ENCODE measurements at regions not wholly inside any gene's neighbourhood (a gene's known extent, or its start where the extent isn't known, plus 50 kb on each side); places are given as distances from the start of the nearest gene placed in this dataset.

DNA sequence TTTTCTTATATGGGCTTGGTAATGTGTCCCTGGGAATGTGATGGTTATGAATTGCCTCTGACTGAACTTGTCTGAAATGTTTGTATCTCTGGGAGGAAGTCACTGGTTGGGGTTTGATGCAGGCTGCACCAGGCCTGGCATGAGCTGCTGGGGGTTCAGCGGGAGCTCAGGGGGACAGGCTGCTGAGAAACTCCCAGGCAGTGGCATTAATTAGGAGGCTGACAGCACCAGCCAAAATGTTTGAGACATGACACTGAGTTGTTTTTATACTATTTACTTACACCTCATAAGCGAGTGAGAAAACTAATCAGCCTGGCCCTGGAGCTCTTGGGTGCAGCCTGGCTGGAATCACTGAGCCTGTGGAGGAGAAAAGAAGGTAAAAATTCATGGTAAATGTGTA, 124.1 kb upstream of the SORCS3 start:
- Histone ChIP-seq H3K27me3 (no peaks in the 10 kb centered on the region), H3K4me1 (no peaks in the 10 kb centered on the region), H3K4me3 (no peak overlapping the region), H3K36me3 (no peaks in the 10 kb centered on the region), H3K9me3 (no peaks in the 10 kb centered on the region), H3K27ac (no peak overlapping the region)
- TF ChIP-seq POLR2AphosphoS5 (IDR thresholded peaks at IDR 0.05): no peak
- TF ChIP-seq CTCF (IDR thresholded peaks at IDR 0.05): no peak
- TF ChIP-seq POLR2A (IDR thresholded peaks at IDR 0.05): no peak
- TF ChIP-seq EP300 (IDR thresholded peaks at IDR 0.05): no peak
- intact Hi-C loops (cut with DNase I): no loop called here
- DNase-seq: no peak
- 56 to 67% methylated on average over 2 of the region's 2 CpGs for WGBS, 2 donors

DNA sequence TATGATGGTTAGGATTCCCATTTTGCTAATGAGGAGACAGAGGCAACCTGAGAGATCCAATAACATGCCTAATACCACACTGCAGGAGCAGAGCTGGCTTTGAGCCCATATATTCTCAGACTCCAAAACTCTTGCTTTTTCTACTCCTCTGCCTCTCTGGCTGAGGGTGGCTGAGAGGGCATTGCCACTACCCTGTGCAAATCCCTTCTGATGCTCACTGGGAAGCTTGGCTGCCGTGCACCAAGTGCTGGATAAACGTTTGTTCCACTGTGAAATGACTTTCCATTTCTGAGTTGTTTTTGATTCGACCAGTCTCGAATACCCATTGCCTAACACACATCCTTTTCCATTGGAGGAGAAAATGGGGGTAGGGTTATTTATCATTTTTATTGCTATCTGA, 123.1 kb upstream of the SORCS3 start:
- H3K27me3 ChIP-seq: no peaks in the 10 kb centered on the region
- DNase-seq: no peak
- no peak overlapping the region for H3K4me3 ChIP-seq
- no peaks in the 10 kb centered on the region for H3K9me3 ChIP-seq
- TF ChIP-seq POLR2A (IDR thresholded peaks at IDR 0.05) (no peak), CTCF (IDR thresholded peaks at IDR 0.05) (no peak), EP300 (IDR thresholded peaks at IDR 0.05) (no peak), POLR2AphosphoS5 (IDR thresholded peaks at IDR 0.05) (no peak)
- 49 to 72% methylated on average over 4 of the region's 4 CpGs for WGBS, 2 donors
- no peaks in the 10 kb centered on the region for H3K36me3 ChIP-seq
- H3K27ac ChIP-seq: no peak overlapping the region
- no peaks in the 10 kb centered on the region for H3K4me1 ChIP-seq
- intact Hi-C loops (cut with DNase I): no loop called here

DNA sequence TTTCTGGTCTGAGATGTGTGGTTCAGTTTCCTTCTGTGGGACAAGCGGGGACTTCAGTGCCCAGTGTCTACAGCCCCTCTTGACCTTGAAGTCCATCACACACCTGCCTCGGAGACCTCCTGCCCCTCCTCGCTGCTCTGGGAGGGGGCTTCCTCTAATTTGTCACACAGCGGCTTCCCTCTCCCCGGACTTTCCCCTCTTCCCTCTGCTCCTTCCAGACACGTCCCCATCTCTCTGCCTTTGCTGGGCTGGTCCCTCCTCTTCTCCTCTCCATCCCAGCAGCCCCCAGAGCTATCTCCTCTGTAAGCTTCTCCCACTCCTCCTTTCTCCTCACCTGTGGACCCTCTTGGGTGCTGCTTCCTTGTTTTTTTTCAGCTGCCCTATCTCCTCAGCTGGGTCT, 122.2 kb upstream of the SORCS3 start:
- H3K36me3 ChIP-seq: no peaks in the 10 kb centered on the region
- WGBS, 2 donors: 71 to 75% methylated on average over 6 of the region's 6 CpGs
- H3K27ac ChIP-seq: no peak overlapping the region
- no peaks in the 10 kb centered on the region for H3K4me1 ChIP-seq
- H3K9me3 ChIP-seq: no peaks in the 10 kb centered on the region
- H3K27me3 ChIP-seq: no peaks in the 10 kb centered on the region
- DNase-seq: no peak
- H3K4me3 ChIP-seq: no peak overlapping the region
- intact Hi-C loops (cut with DNase I): no loop called here
- no peak for TF ChIP-seq CTCF (IDR thresholded peaks at IDR 0.05)

- intact Hi-C loops (cut with DNase I): no loop called here
- no peak for DNase-seq
- TF ChIP-seq POLR2A (IDR thresholded peaks at IDR 0.05) (no peak), CTCF (IDR thresholded peaks at IDR 0.05) (no peak), POLR2AphosphoS5 (IDR thresholded peaks at IDR 0.05) (no peak), EP300 (IDR thresholded peaks at IDR 0.05) (no peak)
Measured at GRCh38 chr10:104520653-104521052, 120.4 kb upstream of the SORCS3 start.

DNA sequence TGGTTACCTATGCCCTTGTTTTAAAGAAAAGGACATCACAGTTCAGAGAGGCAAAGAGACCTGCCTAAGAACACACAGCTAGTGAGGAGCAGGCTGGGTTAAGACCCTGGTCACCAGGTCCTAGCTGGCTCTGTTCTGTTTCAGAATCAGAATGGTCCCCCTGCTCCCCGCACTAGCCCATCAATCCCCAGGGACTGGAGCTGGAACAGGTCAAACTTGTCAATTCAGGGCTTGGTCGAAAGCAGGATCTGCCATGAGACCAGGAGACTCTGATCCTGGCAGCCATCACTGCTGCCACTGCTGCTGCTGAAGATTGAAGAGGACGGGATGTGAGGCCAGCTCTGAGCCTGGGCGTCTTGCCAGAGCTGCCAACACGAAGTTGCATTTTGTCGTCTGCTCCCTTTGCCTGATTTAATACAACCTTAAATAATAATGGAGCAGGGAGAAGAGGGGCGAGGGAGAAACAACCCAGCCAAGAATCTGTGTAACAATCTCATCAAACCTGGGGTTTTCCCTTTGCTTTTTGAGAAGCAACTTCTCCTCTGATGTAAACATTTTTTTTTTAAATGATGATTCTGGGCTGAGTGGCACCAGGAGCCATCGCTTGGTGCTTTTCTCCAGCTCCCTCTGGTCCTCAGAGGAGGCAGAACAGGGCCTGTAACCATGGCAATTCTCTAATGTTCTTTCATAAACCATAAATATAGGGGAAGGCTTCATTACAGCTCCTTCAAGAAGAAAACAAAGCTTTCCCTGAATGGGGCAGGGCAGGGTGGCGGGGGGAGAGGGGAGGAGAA, 119.0 kb upstream of the SORCS3 start:
- intact Hi-C loops (cut with DNase I): no loop called here
- DNase-seq: no peak
- 47 to 54% methylated on average over 9 of the region's 9 CpGs for WGBS, 2 donors
- H3K36me3 ChIP-seq: no peaks in the 10 kb centered on the region
- TF ChIP-seq CTCF (IDR thresholded peaks at IDR 0.05) (no peak), POLR2A (IDR thresholded peaks at IDR 0.05) (no peak), POLR2AphosphoS5 (IDR thresholded peaks at IDR 0.05) (no peak), EP300 (IDR thresholded peaks at IDR 0.05) (no peak)
- no peaks in the 10 kb centered on the region for H3K27me3 ChIP-seq
- H3K4me1 ChIP-seq: no peaks in the 10 kb centered on the region
- no peaks in the 10 kb centered on the region for H3K9me3 ChIP-seq
- H3K27ac ChIP-seq: no peak overlapping the region
- H3K4me3 ChIP-seq: no peak overlapping the region

More at GRCh38 chr10:104520653-104521052, 120.4 kb upstream of the SORCS3 start:
- Histone ChIP-seq H3K27me3 (no peaks in the 10 kb centered on the region), H3K4me3 (no peak overlapping the region), H3K27ac (no peak overlapping the region), H3K4me1 (no peaks in the 10 kb centered on the region), H3K9me3 (no peaks in the 10 kb centered on the region), H3K36me3 (no peaks in the 10 kb centered on the region)
- WGBS, 2 donors: 84 to 90% methylated on average over 11 of the region's 11 CpGs
